Left lung (tissue), 4 donors: ENCODE measurements at regions not wholly inside any gene's neighbourhood (a gene's known extent, or its start where the extent isn't known, plus 50 kb on each side); places are given as distances from the start of the nearest gene placed in this dataset.

Experiments
- ATAC-seq: fragments of 200-7000 bp; cut with Tn5 transposase; one replicate; pipeline ENCODE4 v1.9.1; 2020; ENCODE audit warnings: moderate library complexity
- DNase-seq, 4 donors: peaks; one replicate each; pipeline ENCODE4 v3.0.0-alpha.2; 2013 to 2020
- H3K27ac ChIP-seq, 2 donors: fragments of 200-600 bp; sonication (generic) in 1 of 2; one replicate each; pipeline versions ENCODE4 v1.5.0 to v1.8.0; 2020 to 2021
- H3K27me3 ChIP-seq, 2 donors: fragments of 200-600 bp; sonication (generic) in 1 of 2; one replicate each; pipeline versions ENCODE4 v1.5.0 to v1.8.0; 2020 to 2021
- H3K36me3 ChIP-seq, 2 donors: fragments of 200-600 bp; sonication (generic) in 1 of 2; one replicate each; pipeline versions ENCODE4 v1.5.0 to v1.8.0; 2020 to 2021
- H3K4me1 ChIP-seq, 2 donors: fragments of 200-600 bp; one replicate each; pipeline ENCODE4 v1.8.0; 2021
- H3K4me3 ChIP-seq, 2 donors: fragments of 200-600 bp; sonication (generic) in 1 of 2; one replicate each; pipeline versions ENCODE4 v1.5.0 to v1.8.0; 2020 to 2021; ENCODE audit warnings: mild to moderate bottlenecking in 1 of 2
- H3K9me3 ChIP-seq, 2 donors: fragments of 200-600 bp; sonication (generic) in 1 of 2; one replicate each; pipeline versions ENCODE4 v1.5.0 to v1.8.0; 2020 to 2021
- intact Hi-C, 2 donors: fragments of 100-400 bp; cut with DNase I; formaldehyde crosslinking; loops; one replicate each; pipeline versions ENCODE4 v1.11.2 to v1.14.2; 2022
- TF ChIP-seq, protein P1 (sequence below), 2 donors: fragments of 200-600 bp; sonication (generic) in 1 of 2; IDR thresholded peaks; one replicate each; pipeline versions ENCODE4 v1.5.0 to v1.8.0; 2021; ENCODE audit warnings: antibody characterized with exemption in 2 of 2
- donor health status: DM: no; HTN: yes; CAD: no.
- donor health status: DM: no; HTN: no; CAD: no.

GRCh38 chr3:176909044-176909443 lies 288.2 kb downstream of the TBL1XR1 start:
- Histone ChIP-seq H3K27ac (no peak overlapping the region), H3K9me3 (no peaks in the 10 kb centered on the region), H3K36me3 (no peaks in the 10 kb centered on the region), H3K27me3 (no peaks in the 10 kb centered on the region), H3K4me3 (no peak overlapping the region), H3K4me1 (peaks cover 0 to 5% of the 10 kb centered on the region in 2 donors)
- ATAC-seq (no peak), DNase-seq (no peak)
- intact Hi-C loops, result no loop called here
- TF ChIP-seq, protein P1, sequence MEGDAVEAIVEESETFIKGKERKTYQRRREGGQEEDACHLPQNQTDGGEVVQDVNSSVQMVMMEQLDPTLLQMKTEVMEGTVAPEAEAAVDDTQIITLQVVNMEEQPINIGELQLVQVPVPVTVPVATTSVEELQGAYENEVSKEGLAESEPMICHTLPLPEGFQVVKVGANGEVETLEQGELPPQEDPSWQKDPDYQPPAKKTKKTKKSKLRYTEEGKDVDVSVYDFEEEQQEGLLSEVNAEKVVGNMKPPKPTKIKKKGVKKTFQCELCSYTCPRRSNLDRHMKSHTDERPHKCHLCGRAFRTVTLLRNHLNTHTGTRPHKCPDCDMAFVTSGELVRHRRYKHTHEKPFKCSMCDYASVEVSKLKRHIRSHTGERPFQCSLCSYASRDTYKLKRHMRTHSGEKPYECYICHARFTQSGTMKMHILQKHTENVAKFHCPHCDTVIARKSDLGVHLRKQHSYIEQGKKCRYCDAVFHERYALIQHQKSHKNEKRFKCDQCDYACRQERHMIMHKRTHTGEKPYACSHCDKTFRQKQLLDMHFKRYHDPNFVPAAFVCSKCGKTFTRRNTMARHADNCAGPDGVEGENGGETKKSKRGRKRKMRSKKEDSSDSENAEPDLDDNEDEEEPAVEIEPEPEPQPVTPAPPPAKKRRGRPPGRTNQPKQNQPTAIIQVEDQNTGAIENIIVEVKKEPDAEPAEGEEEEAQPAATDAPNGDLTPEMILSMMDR (IDR thresholded peaks at IDR 0.05), result no peak

- intact Hi-C loops, result no loop called here
- no peak for ATAC-seq
- Histone ChIP-seq H3K4me3 (no peak overlapping the region), H3K36me3 (no peaks in the 10 kb centered on the region), H3K27me3 (no peaks in the 10 kb centered on the region), H3K9me3 (no peaks in the 10 kb centered on the region), H3K27ac (no peak overlapping the region), H3K4me1 (peaks cover 0 to 5% of the 10 kb centered on the region in 2 donors)
- DNase-seq, result peak in 1 of 4 donors; percentile 70
- TF ChIP-seq, protein P1 (IDR thresholded peaks at IDR 0.05), result no peak
Observed at GRCh38 chr3:176906046-176906905, 291.0 kb downstream of the TBL1XR1 start.

DNA sequence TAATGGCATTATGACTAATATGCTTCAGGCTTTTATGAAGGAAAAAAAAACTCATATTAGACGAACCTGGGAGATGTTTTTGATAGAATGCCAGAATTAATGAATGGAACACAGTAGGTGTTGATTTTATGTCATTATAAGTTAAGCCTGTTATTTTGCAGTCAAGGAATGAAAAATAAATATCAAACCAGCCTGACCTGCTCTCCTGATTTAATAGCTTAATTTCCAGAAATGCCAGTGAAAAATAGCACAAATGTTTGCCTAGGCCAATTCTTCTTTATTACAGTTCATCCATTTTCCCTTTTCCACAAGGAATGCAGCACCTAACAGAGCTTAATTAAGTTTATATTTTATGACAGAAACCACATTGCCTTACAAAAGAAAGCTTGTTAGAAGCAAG lies 292.0 kb downstream of the TBL1XR1 start:
- intact Hi-C loops, result no loop called here
- Histone ChIP-seq H3K4me3 (no peak overlapping the region), H3K36me3 (no peaks in the 10 kb centered on the region), H3K27me3 (no peaks in the 10 kb centered on the region), H3K27ac (no peak overlapping the region), H3K9me3 (no peaks in the 10 kb centered on the region), H3K4me1 (peaks cover 0 to 5% of the 10 kb centered on the region in 2 donors)
- DNase-seq (no peak), ATAC-seq (no peak)
- TF ChIP-seq, protein P1 (IDR thresholded peaks at IDR 0.05), result no peak

GRCh38 chr3:176904506-176904905 lies 292.8 kb downstream of the TBL1XR1 start:
- Histone ChIP-seq H3K9me3 (no peaks in the 10 kb centered on the region), H3K36me3 (no peaks in the 10 kb centered on the region), H3K4me3 (no peak overlapping the region), H3K27me3 (no peaks in the 10 kb centered on the region), H3K4me1 (peaks cover 0 to 5% of the 10 kb centered on the region in 2 donors), H3K27ac (no peak overlapping the region)
- TF ChIP-seq, protein P1 (IDR thresholded peaks at IDR 0.05), result no peak
- intact Hi-C loops, result no loop called here
- DNase-seq, result no peak
- ATAC-seq, result no peak

DNA sequence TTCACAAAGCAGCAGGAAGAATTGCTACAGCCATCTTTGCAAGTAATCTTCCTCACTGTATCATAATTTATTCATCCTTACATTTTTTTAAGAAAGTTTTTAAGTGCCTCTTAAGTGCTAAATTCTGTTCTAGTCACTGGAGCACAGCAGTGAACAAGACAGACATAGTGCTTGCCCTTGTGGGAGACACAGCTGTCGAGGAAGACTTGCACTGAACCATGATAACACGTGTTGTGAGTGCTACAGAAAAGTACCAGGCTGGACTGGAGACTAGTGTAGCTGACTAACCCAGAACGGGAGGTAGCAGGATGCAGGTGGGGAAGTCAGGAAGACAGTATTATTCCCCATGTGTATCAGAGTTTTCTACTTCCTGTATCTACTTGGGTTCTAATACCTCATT lies 300.6 kb downstream of the TBL1XR1 start:
- TF ChIP-seq, protein P1 (IDR thresholded peaks at IDR 0.05), result no peak
- no peaks in the 10 kb centered on the region for H3K9me3 ChIP-seq
- ATAC-seq (no peak), DNase-seq (no peak)
- H3K4me3 ChIP-seq, result no peak overlapping the region
- no peaks in the 10 kb centered on the region for H3K36me3 ChIP-seq
- intact Hi-C loops, result no loop called here
- H3K4me1 ChIP-seq, result no peaks in the 10 kb centered on the region
- H3K27ac ChIP-seq, result no peak overlapping the region
- H3K27me3 ChIP-seq, result no peaks in the 10 kb centered on the region
